ENCODE measurements at regions not wholly inside any gene's neighbourhood (a gene's known extent, or its start where the extent isn't known, plus 50 kb on each side); places are given as distances from the start of the nearest gene placed in this dataset.

DNA sequence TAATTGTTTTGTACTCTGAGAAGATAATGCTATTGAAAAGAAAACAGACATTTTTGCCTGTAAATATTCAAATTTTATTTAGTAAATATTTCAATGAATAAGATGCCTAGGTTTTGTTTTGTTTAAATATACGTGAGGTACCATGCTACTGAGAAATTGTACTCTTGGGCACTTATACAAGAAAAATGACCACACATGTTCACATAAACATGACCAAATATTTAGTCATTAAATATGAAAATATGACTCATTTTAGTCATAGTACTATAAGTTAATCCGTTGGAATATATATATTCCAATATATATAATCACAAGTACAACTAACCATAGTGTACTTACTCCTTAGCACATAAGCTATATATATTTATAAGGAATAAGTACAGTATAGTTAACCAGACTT, 56.7 kb upstream of the ZNF804A start (continued):
- TF ChIP-seq, protein P1, sequence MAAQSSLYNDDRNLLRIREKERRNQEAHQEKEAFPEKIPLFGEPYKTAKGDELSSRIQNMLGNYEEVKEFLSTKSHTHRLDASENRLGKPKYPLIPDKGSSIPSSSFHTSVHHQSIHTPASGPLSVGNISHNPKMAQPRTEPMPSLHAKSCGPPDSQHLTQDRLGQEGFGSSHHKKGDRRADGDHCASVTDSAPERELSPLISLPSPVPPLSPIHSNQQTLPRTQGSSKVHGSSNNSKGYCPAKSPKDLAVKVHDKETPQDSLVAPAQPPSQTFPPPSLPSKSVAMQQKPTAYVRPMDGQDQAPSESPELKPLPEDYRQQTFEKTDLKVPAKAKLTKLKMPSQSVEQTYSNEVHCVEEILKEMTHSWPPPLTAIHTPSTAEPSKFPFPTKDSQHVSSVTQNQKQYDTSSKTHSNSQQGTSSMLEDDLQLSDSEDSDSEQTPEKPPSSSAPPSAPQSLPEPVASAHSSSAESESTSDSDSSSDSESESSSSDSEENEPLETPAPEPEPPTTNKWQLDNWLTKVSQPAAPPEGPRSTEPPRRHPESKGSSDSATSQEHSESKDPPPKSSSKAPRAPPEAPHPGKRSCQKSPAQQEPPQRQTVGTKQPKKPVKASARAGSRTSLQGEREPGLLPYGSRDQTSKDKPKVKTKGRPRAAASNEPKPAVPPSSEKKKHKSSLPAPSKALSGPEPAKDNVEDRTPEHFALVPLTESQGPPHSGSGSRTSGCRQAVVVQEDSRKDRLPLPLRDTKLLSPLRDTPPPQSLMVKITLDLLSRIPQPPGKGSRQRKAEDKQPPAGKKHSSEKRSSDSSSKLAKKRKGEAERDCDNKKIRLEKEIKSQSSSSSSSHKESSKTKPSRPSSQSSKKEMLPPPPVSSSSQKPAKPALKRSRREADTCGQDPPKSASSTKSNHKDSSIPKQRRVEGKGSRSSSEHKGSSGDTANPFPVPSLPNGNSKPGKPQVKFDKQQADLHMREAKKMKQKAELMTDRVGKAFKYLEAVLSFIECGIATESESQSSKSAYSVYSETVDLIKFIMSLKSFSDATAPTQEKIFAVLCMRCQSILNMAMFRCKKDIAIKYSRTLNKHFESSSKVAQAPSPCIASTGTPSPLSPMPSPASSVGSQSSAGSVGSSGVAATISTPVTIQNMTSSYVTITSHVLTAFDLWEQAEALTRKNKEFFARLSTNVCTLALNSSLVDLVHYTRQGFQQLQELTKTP (IDR thresholded peaks at IDR 0.05; ENCODE audit: low read depth in 1 of 2, partially characterized antibody in 2 of 2) = no peak
- TF ChIP-seq FUS (optimal IDR thresholded peaks at IDR 0.05; ENCODE audit: low read depth, low read length) = no peak
- TF ChIP-seq SRSF3 (IDR thresholded peaks at IDR 0.05; ENCODE audit: insufficient read depth, low read length) = no peak
- TF ChIP-seq CAMTA2 (CRISPR knock-in tag; conservative IDR thresholded peaks at IDR 0.05) = no peak
- TF ChIP-seq, protein P2, sequence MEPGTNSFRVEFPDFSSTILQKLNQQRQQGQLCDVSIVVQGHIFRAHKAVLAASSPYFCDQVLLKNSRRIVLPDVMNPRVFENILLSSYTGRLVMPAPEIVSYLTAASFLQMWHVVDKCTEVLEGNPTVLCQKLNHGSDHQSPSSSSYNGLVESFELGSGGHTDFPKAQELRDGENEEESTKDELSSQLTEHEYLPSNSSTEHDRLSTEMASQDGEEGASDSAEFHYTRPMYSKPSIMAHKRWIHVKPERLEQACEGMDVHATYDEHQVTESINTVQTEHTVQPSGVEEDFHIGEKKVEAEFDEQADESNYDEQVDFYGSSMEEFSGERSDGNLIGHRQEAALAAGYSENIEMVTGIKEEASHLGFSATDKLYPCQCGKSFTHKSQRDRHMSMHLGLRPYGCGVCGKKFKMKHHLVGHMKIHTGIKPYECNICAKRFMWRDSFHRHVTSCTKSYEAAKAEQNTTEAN (CRISPR knock-in tag; IDR thresholded peaks at IDR 0.05) = no peak
- TF ChIP-seq JUNB (CRISPR knock-in tag; conservative IDR thresholded peaks at IDR 0.05) = no peak
- no peak for TF ChIP-seq KLF13 (tag; IDR thresholded peaks at IDR 0.05; ENCODE audit: borderline replicate concordance, low read depth)
- TF ChIP-seq CCAR2 (IDR thresholded peaks at IDR 0.05; ENCODE audit: low read depth, low read length) = no peak
